ENCODE measurements at regions not wholly inside any gene's neighbourhood (a gene's known extent, or its start where the extent isn't known, plus 50 kb on each side); places are given as distances from the start of the nearest gene placed in this dataset.

GRCh38 chr18:64199581-64199980 is 50.7 kb upstream of the LINC00305 start:
- Histone ChIP-seq H3K36me3 (ENCODE audit: control insufficient read depth, insufficient read depth, low read length) (no peaks in the 10 kb centered on the region), H3K9me3 (ENCODE audit: control insufficient read depth, insufficient read depth, low read depth, low read length) (no peaks in the 10 kb centered on the region), H3K4me2 (ENCODE audit: extremely low read depth, insufficient read depth, low read length) (no peak overlapping the region), H3K4me3 (replicated peaks in 1 of 4; ENCODE audit: control extremely low read depth in 1 of 4, insufficient read depth in 1 of 4, low read depth in 3 of 4, low read length in 4 of 4) (no peak overlapping the region), H3K4me1 (ENCODE audit: control insufficient read depth, extremely low read depth, insufficient read depth, low read length) (no peaks in the 10 kb centered on the region), H3K27me3 (ENCODE audit: control insufficient read depth, insufficient read depth, low read length) (no peaks in the 10 kb centered on the region), H3K27ac (ENCODE audit: insufficient read depth, low read length) (no peak overlapping the region), H4K20me1 (ENCODE audit: control insufficient read depth, extremely low read depth, insufficient read depth, low read length) (no peaks in the 10 kb centered on the region), H3K9ac (ENCODE audit: insufficient read depth, low read length) (no peak overlapping the region), H2AFZ (ENCODE audit: low read length) (no peak overlapping the region), H3K79me2 (ENCODE audit: control insufficient read depth, insufficient read depth, low read length) (no peaks in the 10 kb centered on the region)
- TF ChIP-seq CTCF (conservative IDR thresholded peaks at IDR 0.05 in 1 of 2, IDR thresholded peaks at IDR 0.05 in 1 of 2; ENCODE audit: low read depth in 1 of 2, low read length in 2 of 2) (no peak), EZH2 (IDR thresholded peaks at IDR 0.05; ENCODE audit: low read length, missing control alignments) (no peak)
- DNase-seq (ENCODE audit: low read depth in 2 of 2): no peak

Measured in fibroblast of lung (primary cell).